ENCODE measurements at regions not wholly inside any gene's neighbourhood (a gene's known extent, or its start where the extent isn't known, plus 50 kb on each side); places are given as distances from the start of the nearest gene placed in this dataset.
A peak's percentile ranks its signal among the peaks of the same experiment; 100 is the strongest.
"Not testable (repeated sequence)": the region's sequence is repeated elsewhere in the genome, so short reads cannot be mapped to it uniquely, and the experiment has no call there.

DNA sequence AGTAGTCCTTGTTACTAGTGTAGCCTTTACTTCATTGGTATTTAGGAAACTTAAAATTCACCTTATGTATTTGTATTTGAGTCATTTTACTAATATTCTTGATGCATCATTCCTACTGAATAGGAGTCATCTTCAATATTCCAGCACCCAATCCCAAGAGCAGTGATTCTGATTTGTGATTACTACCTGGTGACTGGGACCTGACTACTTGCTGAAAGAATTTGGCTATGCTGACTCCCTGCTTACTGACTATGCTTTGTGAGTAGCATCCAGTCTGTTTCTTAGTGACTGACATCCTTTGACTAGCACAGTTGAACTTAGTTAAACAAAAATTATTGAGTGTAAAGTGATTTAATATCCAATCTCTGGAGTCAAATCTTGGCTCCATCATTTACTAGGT lies 129.9 kb upstream of the NEGR1 start:
- DNase-seq (ENCODE audit: low read depth) = peak; percentile 88

GRCh38 chr1:72399807-72400206 lies 117.5 kb upstream of the NEGR1 start:
- DNase-seq (ENCODE audit: low read depth) = no peak

DNA sequence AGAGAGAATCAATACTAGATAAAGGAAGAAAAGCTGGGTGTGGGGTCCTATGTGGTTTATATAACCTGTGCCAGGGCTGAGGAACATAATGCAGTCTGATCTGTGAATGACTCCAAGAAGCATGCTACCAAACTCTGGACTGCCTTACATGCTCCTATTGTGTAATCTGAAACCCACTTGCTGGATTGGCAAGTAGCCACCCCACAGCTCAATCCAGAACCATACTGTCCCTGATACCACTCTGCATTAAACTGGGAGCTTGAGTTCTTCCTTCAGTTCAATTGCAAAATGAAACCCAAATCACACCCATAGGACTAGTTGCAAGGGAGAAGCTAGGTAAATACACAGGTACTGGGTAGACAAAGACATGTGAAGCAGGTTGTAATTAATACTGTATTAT lies 115.4 kb upstream of the NEGR1 start:
- DNase-seq (ENCODE audit: low read depth) = peak; percentile 46

- DNase-seq (ENCODE audit: low read depth) = no peak
Observed at GRCh38 chr1:72394457-72394856, 112.1 kb upstream of the NEGR1 start.

DNA sequence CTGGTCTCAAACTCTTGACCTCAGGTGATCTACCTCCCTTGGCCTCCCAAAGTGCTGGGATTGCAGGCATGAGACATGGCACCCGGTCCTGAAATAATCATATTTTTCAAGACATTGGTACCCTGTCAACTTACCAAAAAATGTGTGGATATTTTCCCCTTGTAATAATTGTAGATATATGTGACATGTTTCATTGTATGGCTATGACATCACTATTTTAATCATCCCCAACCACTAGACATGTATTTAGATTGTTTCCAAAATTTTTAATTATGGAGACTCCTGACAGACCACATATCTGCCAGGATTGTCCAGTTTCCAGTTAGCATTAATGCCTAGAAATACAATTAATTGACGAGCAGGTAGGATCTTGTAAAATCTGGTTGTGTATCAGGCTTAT lies 96.7 kb upstream of the NEGR1 start:
- no peak for DNase-seq (ENCODE audit: low read depth)

DNA sequence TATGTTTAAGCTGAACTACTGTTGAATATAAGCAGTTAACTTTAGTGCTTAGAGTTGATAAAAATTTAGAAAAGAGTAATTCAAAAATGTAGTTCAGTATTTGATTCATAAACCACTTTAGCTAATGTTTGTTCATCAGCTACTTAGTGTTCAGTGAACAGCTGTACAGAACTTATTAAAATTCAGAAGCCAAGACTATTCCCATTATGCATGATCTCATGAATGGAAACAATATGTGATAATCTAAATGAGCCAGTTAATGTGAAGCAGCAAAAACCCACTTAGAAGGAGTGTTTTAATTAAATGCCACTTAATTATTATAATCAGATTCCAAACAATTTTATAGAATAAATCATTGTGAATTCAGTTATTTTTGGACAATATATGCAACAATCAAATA lies 92.9 kb upstream of the NEGR1 start:
- no peak for DNase-seq (ENCODE audit: low read depth)

DNA sequence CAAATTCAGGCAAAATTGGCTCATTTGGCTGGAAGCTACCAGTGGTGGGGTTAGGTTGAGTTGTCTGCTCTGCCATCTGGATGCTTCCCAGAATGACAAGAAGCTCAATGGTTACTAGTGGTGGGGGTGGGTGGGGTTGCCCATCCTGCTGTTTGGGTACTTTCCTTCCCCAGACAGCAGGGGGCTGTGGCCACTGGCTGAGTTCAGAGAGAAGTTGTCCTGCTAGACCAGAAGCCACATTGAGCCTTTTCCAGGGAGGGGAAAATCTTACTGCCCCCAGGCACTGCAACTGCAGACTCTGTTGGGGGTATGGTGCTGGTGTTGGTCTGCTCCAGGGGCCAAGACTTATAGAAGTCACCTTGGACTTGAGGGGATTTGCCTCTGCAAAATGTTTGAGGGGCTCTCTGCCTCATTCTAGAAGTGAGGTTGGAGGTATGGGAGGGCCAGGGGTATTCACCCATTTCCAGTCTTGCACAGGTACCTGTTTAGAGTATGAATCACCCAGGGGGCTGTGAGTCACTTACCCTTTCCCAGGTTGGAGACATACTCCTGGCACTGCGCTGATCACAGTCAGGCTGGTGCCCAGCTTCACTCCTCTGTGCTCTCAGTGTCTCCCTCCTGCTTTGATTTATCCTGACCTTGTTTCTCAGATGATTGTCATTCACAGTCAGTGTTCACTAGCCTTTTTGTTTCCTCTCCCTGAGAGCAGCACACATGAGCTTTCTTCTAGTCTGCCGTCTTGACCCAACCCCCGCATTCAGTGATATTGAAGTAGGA lies 89.1 kb upstream of the NEGR1 start:
- peak; percentile 3 for DNase-seq (ENCODE audit: low read depth)

DNA sequence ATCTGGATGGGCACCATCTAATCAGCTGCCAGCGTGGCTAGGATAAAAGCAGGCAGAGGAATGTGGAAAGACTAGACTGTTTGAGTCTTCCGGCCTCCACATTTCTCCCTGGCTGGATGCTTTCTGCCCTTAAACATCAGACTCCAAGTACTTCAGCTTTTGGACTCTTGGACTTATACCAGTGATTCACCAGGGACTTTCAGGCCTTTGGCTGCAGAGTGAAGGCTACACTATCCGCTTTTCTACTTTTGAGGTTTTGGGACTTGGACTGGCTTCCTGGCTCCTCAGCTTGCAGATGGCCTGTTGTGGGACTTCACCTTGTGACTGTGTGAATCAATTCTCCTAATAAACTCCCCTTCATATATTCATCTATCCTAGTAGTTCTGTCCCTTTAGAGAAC lies 88.5 kb upstream of the NEGR1 start:
- DNase-seq (ENCODE audit: low read depth) = not testable (repeated sequence)

GRCh38 chr1:72369069-72369757 lies 86.9 kb upstream of the NEGR1 start:
- no peak for DNase-seq (ENCODE audit: low read depth)

GRCh38 chr1:72366466-72366865 lies 84.1 kb upstream of the NEGR1 start:
- peak; percentile 71 for DNase-seq (ENCODE audit: low read depth)

- DNase-seq (ENCODE audit: low read depth) = no peak
Observed at GRCh38 chr1:72365693-72366092, 83.4 kb upstream of the NEGR1 start.

- DNase-seq (ENCODE audit: low read depth) = no peak
Observed at GRCh38 chr1:72362538-72362937, 80.2 kb upstream of the NEGR1 start.

DNA sequence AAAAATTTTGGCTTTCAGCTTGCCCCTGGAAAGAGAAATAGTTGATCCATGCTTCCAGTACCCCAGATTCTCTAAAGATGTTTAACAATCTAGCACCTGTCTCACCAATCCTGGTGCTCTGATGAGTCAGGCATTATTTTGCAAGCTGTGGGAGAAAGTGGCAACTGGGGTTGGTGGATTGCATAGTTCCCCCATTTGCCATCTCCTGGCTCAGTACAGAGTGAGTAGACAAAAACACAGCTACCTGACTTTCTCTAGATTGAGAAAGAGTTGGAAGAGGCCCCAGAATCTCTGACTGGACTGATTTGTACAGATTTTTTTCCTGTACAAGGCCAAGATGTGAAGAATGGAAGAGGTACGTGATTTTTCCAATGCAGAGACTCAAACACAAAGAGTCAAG lies 75.1 kb upstream of the NEGR1 start:
- peak; percentile 3 for DNase-seq (ENCODE audit: low read depth)

- DNase-seq (ENCODE audit: low read depth) = no peak
Observed at GRCh38 chr1:72355899-72356298, 73.6 kb upstream of the NEGR1 start.

DNA sequence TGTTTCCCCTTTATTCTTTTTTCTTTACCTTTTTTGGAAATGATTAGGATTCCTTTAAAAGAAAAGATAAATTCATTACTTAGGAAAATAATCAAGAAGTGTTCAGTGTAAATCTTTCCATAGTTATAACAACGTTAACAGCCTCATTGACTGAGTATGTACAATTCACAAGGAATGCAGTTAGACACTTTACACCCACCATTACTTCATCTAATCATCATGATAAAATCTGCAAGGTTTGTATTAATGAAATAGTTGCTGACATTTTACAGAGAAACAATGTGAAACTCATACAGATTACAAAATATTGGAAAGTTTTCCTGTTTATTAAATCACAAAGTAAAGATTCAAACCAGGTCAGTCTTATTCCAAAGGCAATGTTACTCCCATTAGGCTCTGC lies 59.3 kb upstream of the NEGR1 start:
- DNase-seq (ENCODE audit: low read depth) = no peak

GRCh38 chr1:72336776-72337175 lies 54.4 kb upstream of the NEGR1 start:
- DNase-seq (ENCODE audit: low read depth) = no peak
